ENCODE measurements at regions not wholly inside any gene's neighbourhood (a gene's known extent, or its start where the extent isn't known, plus 50 kb on each side); places are given as distances from the start of the nearest gene placed in this dataset.
A peak's percentile ranks its signal among the peaks of the same experiment; 100 is the strongest.
"Not testable (repeated sequence)": the region's sequence is repeated elsewhere in the genome, so short reads cannot be mapped to it uniquely, and the experiment has no call there.

DNA sequence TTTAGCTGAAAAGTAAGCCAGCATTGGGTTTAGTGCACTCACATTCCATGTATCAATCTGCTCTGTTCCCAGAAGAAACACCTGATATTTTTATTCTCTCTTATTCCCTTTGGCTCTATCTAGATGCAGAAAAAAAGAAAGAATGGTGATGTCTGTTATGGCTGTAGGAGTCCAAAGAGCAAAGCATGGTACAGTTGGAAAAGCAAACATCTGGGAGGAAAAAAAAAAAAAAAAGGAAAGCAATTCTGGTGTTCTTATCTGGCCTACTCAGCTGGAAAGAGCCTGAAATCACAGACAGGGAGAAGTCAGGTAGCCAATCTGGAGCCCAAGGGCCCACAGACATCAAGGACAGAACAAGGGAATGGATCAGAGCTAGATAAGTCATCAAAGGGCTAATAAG is 293.9 kb downstream of the DUSP6 start:
- TF ChIP-seq, protein P1, sequence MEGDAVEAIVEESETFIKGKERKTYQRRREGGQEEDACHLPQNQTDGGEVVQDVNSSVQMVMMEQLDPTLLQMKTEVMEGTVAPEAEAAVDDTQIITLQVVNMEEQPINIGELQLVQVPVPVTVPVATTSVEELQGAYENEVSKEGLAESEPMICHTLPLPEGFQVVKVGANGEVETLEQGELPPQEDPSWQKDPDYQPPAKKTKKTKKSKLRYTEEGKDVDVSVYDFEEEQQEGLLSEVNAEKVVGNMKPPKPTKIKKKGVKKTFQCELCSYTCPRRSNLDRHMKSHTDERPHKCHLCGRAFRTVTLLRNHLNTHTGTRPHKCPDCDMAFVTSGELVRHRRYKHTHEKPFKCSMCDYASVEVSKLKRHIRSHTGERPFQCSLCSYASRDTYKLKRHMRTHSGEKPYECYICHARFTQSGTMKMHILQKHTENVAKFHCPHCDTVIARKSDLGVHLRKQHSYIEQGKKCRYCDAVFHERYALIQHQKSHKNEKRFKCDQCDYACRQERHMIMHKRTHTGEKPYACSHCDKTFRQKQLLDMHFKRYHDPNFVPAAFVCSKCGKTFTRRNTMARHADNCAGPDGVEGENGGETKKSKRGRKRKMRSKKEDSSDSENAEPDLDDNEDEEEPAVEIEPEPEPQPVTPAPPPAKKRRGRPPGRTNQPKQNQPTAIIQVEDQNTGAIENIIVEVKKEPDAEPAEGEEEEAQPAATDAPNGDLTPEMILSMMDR (IDR thresholded peaks at IDR 0.05) = no peak
- TF ChIP-seq POLR2A (IDR thresholded peaks at IDR 0.05) = no peak
- Histone ChIP-seq H3K27ac (no peak overlapping the region), H3K4me1 (peaks cover 6% of the 10 kb centered on the region), H3K36me3 (replicated peaks in 1 of 2; ENCODE audit: insufficient read depth in 1 of 2, low read depth in 2 of 2) (no peaks in the 10 kb centered on the region), H3K9me3 (no peaks in the 10 kb centered on the region), H3K27me3 (no peaks in the 10 kb centered on the region), H3K4me3 (no peak overlapping the region)
- ATAC-seq (no peak), DNase-seq (no peak)
- intact Hi-C loops (cut with DNase I) = no loop called here

DNA sequence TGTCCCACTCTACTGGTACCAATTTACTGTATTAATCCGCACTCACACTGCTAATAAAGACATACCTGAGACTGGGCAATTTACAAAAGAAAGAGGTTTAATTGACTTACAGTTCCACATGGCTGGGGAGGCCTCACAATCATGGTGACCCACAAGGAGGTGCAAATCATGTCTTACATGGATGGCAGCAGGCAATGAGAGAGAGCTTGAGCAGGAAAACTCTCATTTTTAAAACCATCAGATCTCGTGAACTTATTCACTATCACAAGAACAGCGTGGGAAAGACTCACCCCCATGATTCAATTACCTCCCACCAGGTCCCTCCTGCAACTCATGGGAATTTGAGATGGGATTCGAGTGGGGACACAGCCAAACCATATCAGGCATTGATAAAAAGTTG is 298.5 kb downstream of the DUSP6 start:
- H3K36me3 ChIP-seq (replicated peaks in 1 of 2; ENCODE audit: insufficient read depth in 1 of 2, low read depth in 2 of 2); DNase-seq; ATAC-seq; H3K4me1 ChIP-seq; H3K4me3 ChIP-seq; H3K27ac ChIP-seq; H3K9me3 ChIP-seq; intact Hi-C loops (cut with DNase I); H3K27me3 ChIP-seq: not testable (repeated sequence)
- WGBS, 2 donors = 81% methylated on average over 4 of the region's 4 CpGs

DNA sequence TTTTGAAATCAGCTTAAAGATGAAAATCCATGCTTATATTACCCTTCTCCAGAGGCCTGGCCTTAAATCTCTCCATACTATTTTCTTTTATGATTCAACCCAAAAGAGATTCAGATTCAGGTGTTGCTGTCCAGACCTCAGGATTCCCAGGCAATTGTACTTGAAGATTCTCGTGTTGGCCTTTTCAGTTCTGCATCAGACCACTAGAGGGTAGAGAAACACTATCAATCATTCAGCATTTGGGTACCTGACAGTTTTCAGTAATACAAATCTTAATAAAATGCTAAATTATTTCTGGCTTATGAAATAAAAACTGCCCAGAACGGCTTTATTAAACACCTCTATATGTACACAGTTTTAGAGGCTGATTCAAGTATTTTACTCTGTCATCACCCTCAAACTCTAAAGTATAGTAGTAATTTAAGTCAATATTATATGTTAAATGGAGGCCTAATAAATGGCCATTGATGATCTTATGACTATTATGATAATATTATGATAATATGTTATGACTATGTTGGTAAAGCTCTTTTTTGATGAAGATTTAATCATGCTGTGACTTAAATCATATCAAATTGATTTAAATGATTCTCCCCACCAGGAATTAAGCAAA is 301.1 kb downstream of the DUSP6 start:
- ATAC-seq (peak; percentile 78), DNase-seq (peak; percentile 8 to 63 (median 22))
- TF ChIP-seq, protein P1 (IDR thresholded peaks at IDR 0.05) = peak; percentile 82 to 96 (median 94)
- no peak for TF ChIP-seq POLR2A (IDR thresholded peaks at IDR 0.05)
- intact Hi-C loops (cut with DNase I) = no loop called here
- 3% methylated on average over 2 of the region's 2 CpGs for WGBS, 2 donors
- no peak overlapping the region for H3K27ac ChIP-seq
- no peaks in the 10 kb centered on the region for H3K4me1 ChIP-seq
- H3K4me3 ChIP-seq = no peak overlapping the region
- no peaks in the 10 kb centered on the region for H3K27me3 ChIP-seq
- H3K36me3 ChIP-seq (replicated peaks in 1 of 2; ENCODE audit: insufficient read depth in 1 of 2, low read depth in 2 of 2) = no peaks in the 10 kb centered on the region
- H3K9me3 ChIP-seq = no peaks in the 10 kb centered on the region

DNA sequence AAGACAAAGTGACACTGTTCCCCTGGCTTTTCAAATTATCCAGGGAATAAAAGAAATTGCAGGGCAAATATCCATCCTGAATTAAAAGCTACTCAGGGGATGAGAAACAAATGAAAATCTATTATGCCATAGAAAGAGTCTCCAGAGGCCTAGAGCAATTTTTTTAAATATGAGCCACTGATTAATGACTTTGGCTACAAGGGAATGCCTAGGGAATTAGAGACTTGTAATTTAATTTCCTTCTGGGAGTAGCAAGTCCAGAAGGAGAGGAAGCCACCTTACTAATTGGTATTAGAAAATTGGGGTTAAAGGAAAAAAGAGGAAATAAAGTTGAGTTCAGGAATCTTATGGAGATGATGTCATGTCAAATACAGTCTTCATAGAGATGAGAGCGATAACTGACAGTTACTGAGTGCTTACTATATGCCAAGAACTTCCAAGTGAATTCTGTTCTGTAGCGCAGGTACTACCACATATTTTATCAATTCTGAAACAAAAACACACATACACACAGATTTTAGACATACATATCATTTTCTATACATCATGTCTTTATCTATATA is 304.4 kb downstream of the DUSP6 start:
- WGBS, 2 donors = 94 to 97% methylated on average over 2 of the region's 2 CpGs
- no peaks in the 10 kb centered on the region for H3K9me3 ChIP-seq
- no peak for TF ChIP-seq POLR2A (IDR thresholded peaks at IDR 0.05)
- TF ChIP-seq, protein P1 (IDR thresholded peaks at IDR 0.05) = no peak
- H3K36me3 ChIP-seq (replicated peaks in 1 of 2; ENCODE audit: insufficient read depth in 1 of 2, low read depth in 2 of 2) = no peaks in the 10 kb centered on the region
- ATAC-seq (no peak), DNase-seq (no peak)
- H3K27me3 ChIP-seq = no peaks in the 10 kb centered on the region
- H3K4me1 ChIP-seq = no peaks in the 10 kb centered on the region
- no peak overlapping the region for H3K27ac ChIP-seq
- intact Hi-C loops (cut with DNase I) = loop anchor here (5.0 kb wide), 1 partner anchor 414 kb away; no protein-coding TSS in a partner anchor
- no peak overlapping the region for H3K4me3 ChIP-seq

DNA sequence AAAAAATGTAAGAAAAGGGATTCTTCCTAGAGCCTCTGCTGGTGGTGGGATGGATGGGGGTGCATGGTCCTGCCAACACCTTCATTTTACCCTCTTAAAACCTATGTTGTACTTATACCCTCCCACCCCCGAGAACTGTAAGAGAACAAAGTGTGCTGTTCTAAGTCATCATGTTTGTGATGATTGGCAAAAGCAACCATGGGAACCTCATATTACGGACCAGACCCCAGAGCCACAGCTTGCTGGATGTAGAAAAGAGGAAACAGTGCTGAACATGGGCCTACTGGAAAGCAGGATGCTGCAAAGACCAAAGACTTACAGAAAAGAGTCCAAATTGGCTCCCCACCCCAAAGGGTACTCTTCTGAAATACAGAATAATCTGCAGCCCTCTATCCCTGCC is 311.2 kb downstream of the DUSP6 start:
- 88 to 91% methylated on average over 2 of the region's 2 CpGs for WGBS, 2 donors
- intact Hi-C loops (cut with DNase I) = no loop called here

More for the DNA sequence above, 311.2 kb downstream of the DUSP6 start:
- no peak overlapping the region for H3K27ac ChIP-seq
- TF ChIP-seq, protein P1 (IDR thresholded peaks at IDR 0.05) = no peak
- no peak for TF ChIP-seq POLR2A (IDR thresholded peaks at IDR 0.05)
- no peaks in the 10 kb centered on the region for H3K36me3 ChIP-seq (replicated peaks in 1 of 2; ENCODE audit: insufficient read depth in 1 of 2, low read depth in 2 of 2)
- DNase-seq (no peak), ATAC-seq (no peak)
- H3K4me1 ChIP-seq = no peaks in the 10 kb centered on the region
- H3K4me3 ChIP-seq = no peak overlapping the region
- H3K27me3 ChIP-seq = no peaks in the 10 kb centered on the region
- no peaks in the 10 kb centered on the region for H3K9me3 ChIP-seq
